Tibial nerve (tissue), 4 donors: ENCODE measurements at regions not wholly inside any gene's neighbourhood (a gene's known extent, or its start where the extent isn't known, plus 50 kb on each side); places are given as distances from the start of the nearest gene placed in this dataset.

Experiments used
- DNase-seq, 2 donors: peaks; one replicate each; pipeline ENCODE4 v3.0.0-alpha.2; 2019; ENCODE audit warnings: low spot score in 2 of 2
- H3K27ac ChIP-seq, 4 donors: fragments of 200-600 bp; sonication (generic) in 3 of 4; one replicate each; pipeline ENCODE4 v1.5.1; 2017 to 2019; ENCODE audit warnings: mild to moderate bottlenecking in 1 of 4
- H3K27me3 ChIP-seq, 2 donors: fragments of 200-600 bp; sonication (generic) in 1 of 2; one replicate each; pipeline versions ENCODE4 v1.5.1 to v1.6.0; 2017 to 2019
- H3K36me3 ChIP-seq, 3 donors: fragments of 200-600 bp; sonication (generic); one replicate each; pipeline ENCODE4 v1.5.1; 2018 to 2019
- H3K4me1 ChIP-seq, 4 donors: fragments of 200-600 bp; sonication (generic) in 3 of 4; one replicate each; pipeline ENCODE4 v1.5.1; 2017 to 2019
- H3K4me3 ChIP-seq, 4 donors: fragments of 200-600 bp; sonication (generic) in 3 of 4; one replicate each; pipeline ENCODE4 v1.5.1; 2017 to 2019; ENCODE audit warnings: mild to moderate bottlenecking in 1 of 4, moderate library complexity in 1 of 4
- H3K9me3 ChIP-seq, 4 donors: fragments of 200-600 bp; sonication (generic) in 3 of 4; one replicate each; pipeline ENCODE4 v1.5.1; 2017 to 2019
- CTCF ChIP-seq, 5 experiments: fragments of 200-600 bp in 3 of 5; fragments of 450-650 bp in 2 of 5; sonication (generic) in 3 of 5; IDR thresholded peaks; one replicate each; pipeline ENCODE4 v1.5.1; 2016 to 2019; ENCODE audit warnings: antibody characterized with exemption in 5 of 5, mild to moderate bottlenecking in 3 of 5, moderate library complexity in 2 of 5
- EP300 ChIP-seq, 2 donors: sonication (generic); formaldehyde crosslinking; IDR thresholded peaks; one replicate each; pipeline ENCODE4 v1.6.1; 2017; ENCODE audit warnings: antibody characterized with exemption in 2 of 2, mild to moderate bottlenecking in 1 of 2
- POLR2A ChIP-seq, 2 donors: fragments of 450-650 bp; IDR thresholded peaks; one replicate each; pipeline ENCODE4 v1.6.1; 2017; ENCODE audit warnings: antibody characterized with exemption in 2 of 2, mild to moderate bottlenecking in 2 of 2, moderate library complexity in 2 of 2
- WGBS, 2 donors: methylation state at CpG; one replicate each; pipeline ENCODE4 v1.1.5; 2018; 5-methylcytosine and 5-hydroxymethylcytosine counted together

GRCh38 chr11:112336356-112336886 is 75.8 kb upstream of the PLET1 start:
- WGBS, 2 donors, result 86 to 87% methylated on average over 5 of the region's 5 CpGs
- TF ChIP-seq CTCF (IDR thresholded peaks at IDR 0.05) (no peak), EP300 (IDR thresholded peaks at IDR 0.05) (no peak), POLR2A (IDR thresholded peaks at IDR 0.05) (no peak)
- no peak for DNase-seq
- no peak overlapping the region for H3K27ac ChIP-seq
- H3K9me3 ChIP-seq, result no peaks in the 10 kb centered on the region
- no peaks in the 10 kb centered on the region for H3K4me1 ChIP-seq
- H3K36me3 ChIP-seq, result peaks cover 0 to 19% (median 0%) of the 10 kb centered on the region in 3 donors
- no peak overlapping the region for H3K4me3 ChIP-seq
- H3K27me3 ChIP-seq, result no peaks in the 10 kb centered on the region

GRCh38 chr11:112339566-112339965 is 78.9 kb upstream of the PLET1 start:
- Histone ChIP-seq H3K27ac (no peak overlapping the region), H3K36me3 (peaks cover 0 to 12% (median 0%) of the 10 kb centered on the region in 3 donors), H3K27me3 (no peaks in the 10 kb centered on the region), H3K4me1 (peaks cover 0 to 7% (median 0%) of the 10 kb centered on the region in 4 donors), H3K9me3 (no peaks in the 10 kb centered on the region), H3K4me3 (no peak overlapping the region)
- TF ChIP-seq CTCF (IDR thresholded peaks at IDR 0.05) (no peak), POLR2A (IDR thresholded peaks at IDR 0.05) (no peak), EP300 (IDR thresholded peaks at IDR 0.05) (no peak)
- no peak for DNase-seq
- 51 to 58% methylated on average over 2 of the region's 2 CpGs for WGBS, 2 donors

GRCh38 chr11:112343368-112344039 is 82.8 kb upstream of the PLET1 start:
- H3K27me3 ChIP-seq, result no peaks in the 10 kb centered on the region
- H3K4me3 ChIP-seq, result no peak overlapping the region
- WGBS, 2 donors, result 73 to 78% methylated on average over 6 of the region's 6 CpGs
- H3K4me1 ChIP-seq, result peaks cover 0 to 7% (median 0%) of the 10 kb centered on the region in 4 donors
- DNase-seq, result no peak
- H3K27ac ChIP-seq, result no peak overlapping the region
- peaks cover 0 to 6% (median 0%) of the 10 kb centered on the region in 3 donors for H3K36me3 ChIP-seq
- TF ChIP-seq POLR2A (IDR thresholded peaks at IDR 0.05) (no peak), EP300 (IDR thresholded peaks at IDR 0.05) (no peak), CTCF (IDR thresholded peaks at IDR 0.05) (no peak)
- H3K9me3 ChIP-seq, result no peaks in the 10 kb centered on the region

DNA sequence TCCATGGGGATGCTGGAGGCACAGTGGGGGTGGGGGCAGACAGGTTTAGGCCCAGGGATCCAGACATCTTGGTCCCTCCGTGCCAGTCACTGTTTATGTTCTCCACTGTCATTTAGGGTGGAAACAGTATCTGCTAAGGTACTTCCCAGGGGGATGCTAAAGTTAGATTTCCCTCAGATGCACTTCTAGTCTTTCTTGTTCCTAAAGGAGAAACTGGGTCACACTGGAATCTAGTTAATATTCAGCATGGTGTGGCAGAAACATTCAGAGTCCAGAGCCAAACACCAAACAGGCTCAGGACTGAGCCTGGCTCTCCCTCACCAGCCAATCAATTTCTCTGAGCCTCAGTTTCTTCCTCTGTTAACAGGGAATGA is 83.4 kb upstream of the PLET1 start:
- Histone ChIP-seq H3K36me3 (peaks cover 0 to under 1% (median 0%) of the 10 kb centered on the region in 3 donors), H3K27me3 (no peaks in the 10 kb centered on the region), H3K4me3 (no peak overlapping the region), H3K27ac (no peak overlapping the region), H3K4me1 (peaks cover 0 to 7% (median 0%) of the 10 kb centered on the region in 4 donors), H3K9me3 (no peaks in the 10 kb centered on the region)
- WGBS, 2 donors, result 83 to 100% methylated on average over 1 of the region's 1 CpG
- no peak for DNase-seq
- TF ChIP-seq POLR2A (IDR thresholded peaks at IDR 0.05) (no peak), CTCF (IDR thresholded peaks at IDR 0.05) (no peak), EP300 (IDR thresholded peaks at IDR 0.05) (no peak)

DNA sequence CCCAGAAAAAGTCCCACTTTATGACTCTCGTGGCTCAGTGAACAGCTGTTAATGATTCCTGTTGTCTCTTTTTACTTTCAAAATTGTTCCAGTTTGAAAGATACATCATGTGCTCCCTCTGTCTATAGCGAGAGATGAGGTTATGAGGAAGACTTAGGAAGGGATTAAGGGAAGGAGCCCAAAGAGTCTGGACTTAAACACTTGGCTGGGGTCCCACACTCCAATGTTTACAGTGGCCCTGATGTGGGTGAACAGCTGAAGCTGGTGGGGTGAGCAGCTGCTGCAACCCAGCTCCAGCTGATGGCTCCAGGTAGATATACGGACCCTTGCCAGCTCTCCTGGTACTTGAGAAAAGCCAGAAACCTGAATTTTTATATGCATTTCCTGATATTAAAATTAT is 84.5 kb upstream of the PLET1 start:
- Histone ChIP-seq H3K27me3 (no peaks in the 10 kb centered on the region), H3K9me3 (no peaks in the 10 kb centered on the region), H3K4me3 (no peak overlapping the region), H3K36me3 (no peaks in the 10 kb centered on the region), H3K27ac (no peak overlapping the region), H3K4me1 (peaks cover 0 to 7% (median 0%) of the 10 kb centered on the region in 4 donors)
- 88% methylated on average over 3 of the region's 3 CpGs for WGBS, 2 donors
- no peak for DNase-seq
- no peak for TF ChIP-seq CTCF (IDR thresholded peaks at IDR 0.05)
